HepG2 (cell line): ENCODE measurements at regions not wholly inside any gene's neighbourhood (a gene's known extent, or its start where the extent isn't known, plus 50 kb on each side); places are given as distances from the start of the nearest gene placed in this dataset.

Experiments
- ATAC-seq: fragments of 200-7000 bp; cut with Tn5 transposase; 3 replicates; pipeline ENCODE4 v1.9.1; 2020; ENCODE audit warnings: mild to moderate bottlenecking, moderate library complexity
- BruUV-seq: library from RNA; stranded (reverse); fragments of 400-500 nt; replicated peaks from 2 replicates; lab custom pipeline; 2021; lab: Mats Ljungman, UMichigan
- CTCF ChIA-PET: fragments of 300-600 bp; formaldehyde crosslinking; extraction: SDS; loops from one replicate; lab custom pipeline; 2021; ENCODE audit warnings: low total read pairs, inconsistent platforms, low intra/inter-chr PET ratio; lab: Yijun Ruan, JAX
- POLR2A ChIA-PET: fragments of 350-600 bp; sonication (Branson Sonifier 250); formaldehyde crosslinking; loops from one replicate; lab custom pipeline; 2020; ENCODE audit warnings: antibody characterized with exemption, inconsistent platforms; lab: Yijun Ruan, JAX
- DNase-seq: peaks from one replicate; pipeline ENCODE4 v3.0.0-alpha.2; 2015; ENCODE audit warnings: low spot score
- FAIRE-seq: peaks from 3 replicates; lab custom pipeline; 2011; peaks lifted over from hg19 to GRCh38; lab: Jason Lieb, UNC
- H2AFZ ChIP-seq: one replicate; pipeline ENCODE4 v1.6.1; 2011; ENCODE audit warnings: low read length, inconsistent platforms
- H3K27ac ChIP-seq: fragments of 300-600 bp; 3 replicates; pipeline ENCODE4 v1.8.0; 2011; ENCODE audit warnings: mixed run types, mild to moderate bottlenecking, mixed read lengths, low read length, inconsistent platforms; ENCODE audit not compliant: insufficient read depth; ENCODE audit errors: extremely low read length
- H3K27me3 ChIP-seq, 2 experiments: fragments of 200-600 bp in 1 of 2; 2 replicates in 1 of 2; 3 replicates in 1 of 2; pipeline versions ENCODE4 v1.6.0 to v1.8.0; 2011; ENCODE audit warnings: low read length in 2 of 2, mild to moderate bottlenecking in 2 of 2, moderate library complexity in 2 of 2, inconsistent platforms in 1 of 2; ENCODE audit not compliant: insufficient read depth in 2 of 2, control insufficient read depth in 1 of 2
- H3K36me3 ChIP-seq, 2 experiments: fragments of 200-600 bp in 1 of 2; replicated peaks in 1 of 2; 2 replicates in 1 of 2; 3 replicates in 1 of 2; pipeline versions ENCODE4 v1.5.1 to v1.8.0; 2011; ENCODE audit warnings: low read length in 2 of 2, inconsistent platforms in 1 of 2; ENCODE audit not compliant: insufficient read depth in 2 of 2, control insufficient read depth in 1 of 2
- H3K4me1 ChIP-seq: 2 replicates; pipeline ENCODE4 v1.5.1; 2012; ENCODE audit warnings: low read length, inconsistent platforms; ENCODE audit not compliant: insufficient read depth
- H3K4me2 ChIP-seq: 2 replicates; pipeline ENCODE4 v1.6.0; 2011; ENCODE audit warnings: low read depth, low read length, inconsistent platforms
- H3K4me3 ChIP-seq, 3 experiments: fragments of 200-600 bp in 1 of 3; sonication (generic), shearing (Covaris generic) in 1 of 3; replicated peaks in 1 of 3; 2 replicates each; pipeline ENCODE4 v1.5.1; 2011 to 2016; ENCODE audit warnings: low read length in 3 of 3, inconsistent platforms in 2 of 3, low read depth in 2 of 3, mild to moderate bottlenecking in 2 of 3, control low read depth in 1 of 3, mixed read lengths in 1 of 3; ENCODE audit not compliant: insufficient read depth in 1 of 3
- H3K79me2 ChIP-seq: one replicate; pipeline ENCODE4 v1.6.1; 2011; ENCODE audit warnings: low read length, inconsistent platforms; ENCODE audit not compliant: insufficient read depth
- H3K9ac ChIP-seq: 2 replicates; pipeline ENCODE4 v1.6.0; 2011; ENCODE audit warnings: mild to moderate bottlenecking, low read depth, low read length, inconsistent platforms; ENCODE audit not compliant: insufficient read depth
- H3K9me3 ChIP-seq: 2 replicates; pipeline ENCODE4 v1.5.1; 2012; ENCODE audit warnings: mild to moderate bottlenecking, low read length
- H4K20me1 ChIP-seq: 2 replicates; pipeline ENCODE4 v1.6.0; 2011; ENCODE audit warnings: inconsistent platforms, mild to moderate bottlenecking, low read length, moderate library complexity; ENCODE audit not compliant: insufficient read depth
- AGO1 ChIP-seq: fragments of 200-400 bp; formaldehyde crosslinking; IDR thresholded peaks from 2 replicates; pipeline ENCODE4 v1.6.1; 2017; ENCODE audit warnings: mild to moderate bottlenecking, low read depth, low read length, moderate library complexity; ENCODE audit not compliant: poor library complexity, severe bottlenecking
- ARID5B ChIP-seq: IDR thresholded peaks from 2 replicates; pipeline ENCODE4 v1.4.0; 2020; ENCODE audit warnings: mild to moderate bottlenecking, missing genetic modification reagents
- GABPB1 ChIP-seq: IDR thresholded peaks from 2 replicates; pipeline ENCODE4 v1.6.1; 2016; ENCODE audit warnings: mild to moderate bottlenecking, missing genetic modification reagents, moderate library complexity, missing compliant biosample characterization
- HIVEP1 ChIP-seq: sonication (generic); formaldehyde crosslinking; IDR thresholded peaks from 2 replicates; pipeline ENCODE4 v1.4.0; 2020; ENCODE audit warnings: mild to moderate bottlenecking, missing genetic modification reagents
- KLF16 ChIP-seq, 2 experiments: sonication (generic) in 1 of 2; formaldehyde crosslinking in 1 of 2; IDR thresholded peaks; 2 replicates each; pipeline versions ENCODE4 v1.6.1 to v1.8.0; 2016 to 2023; ENCODE audit warnings: missing genetic modification reagents in 2 of 2, missing compliant biosample characterization in 1 of 2
- PHF5A ChIP-seq: IDR thresholded peaks from one replicate; pipeline ENCODE4 v1.6.1; 2018; ENCODE audit warnings: low read depth, missing genetic modification reagents; ENCODE audit not compliant: unreplicated experiment
- XBP1 ChIP-seq: sonication (generic); formaldehyde crosslinking; IDR thresholded peaks from 2 replicates; pipeline ENCODE4 v1.5.0; 2020; ENCODE audit warnings: missing genetic modification reagents
- ZBTB7A ChIP-seq: sonication (generic); formaldehyde crosslinking; IDR thresholded peaks from 2 replicates; pipeline ENCODE4 v1.8.0; 2022; ENCODE audit warnings: mild to moderate bottlenecking, missing genetic modification reagents
- ZNF143 ChIP-seq: sonication (generic); formaldehyde crosslinking; IDR thresholded peaks from 2 replicates; pipeline ENCODE4 v1.4.0; 2020; ENCODE audit warnings: missing genetic modification reagents
- ZNF350 ChIP-seq: sonication (generic); formaldehyde crosslinking; IDR thresholded peaks from 2 replicates; pipeline ENCODE4 v1.4.0; 2020; ENCODE audit warnings: mild to moderate bottlenecking, low read depth, missing genetic modification reagents, borderline replicate concordance
- ZNF615 ChIP-seq: sonication (generic); formaldehyde crosslinking; IDR thresholded peaks from 2 replicates; pipeline ENCODE4 v1.5.0; 2020; ENCODE audit warnings: mild to moderate bottlenecking, missing genetic modification reagents, borderline replicate concordance
- WGBS: methylation state at CpG from one replicate; pipeline ENCODE4 v1.1.6; 2017; ENCODE audit warnings: low lambda C conversion rate; 5-methylcytosine and 5-hydroxymethylcytosine counted together
- in situ Hi-C: cut with HindIII; loops from 2 replicates; pipeline ENCODE4 v1.10.0; 2017; ENCODE audit warnings: low pct_unique_long_range_greater_than_20kb; ENCODE audit not compliant: extremely low pct_ligation_motif_present
- intact Hi-C: fragments of 100-400 bp; cut with micrococcal nuclease; formaldehyde crosslinking; loops from one replicate; pipeline ENCODE4 v1.10.0; 2022; ENCODE audit not compliant: unreplicated experiment
- TF ChIP-seq, protein P1 (sequence below): sonication (generic); formaldehyde crosslinking; IDR thresholded peaks from 2 replicates; pipeline ENCODE4 v1.5.0; 2020; ENCODE audit warnings: missing genetic modification reagents
- TF ChIP-seq, protein P2 (sequence below): sonication (generic); formaldehyde crosslinking; IDR thresholded peaks from 2 replicates; pipeline ENCODE4 v1.4.0; 2020; ENCODE audit warnings: mild to moderate bottlenecking, missing genetic modification reagents, borderline replicate concordance

DNA sequence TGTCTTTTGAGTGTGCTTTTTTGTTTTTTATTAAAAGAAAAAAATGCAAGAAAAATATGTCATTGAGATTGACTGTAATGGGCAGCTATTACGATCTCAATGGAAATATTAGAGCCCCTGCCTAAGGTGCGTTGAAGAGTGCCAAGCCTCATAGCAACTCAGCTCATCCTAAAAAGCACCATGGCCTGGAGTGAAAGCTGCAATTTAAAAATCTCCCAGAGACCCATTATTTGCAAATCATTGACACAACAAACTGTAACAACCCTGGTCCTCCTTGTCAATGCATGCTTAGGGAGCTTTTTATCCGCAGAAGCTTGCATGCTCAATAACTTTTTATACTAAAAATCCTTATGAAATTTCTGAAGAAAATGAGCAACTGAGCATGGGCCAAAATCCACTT lies 954.5 kb downstream of the ADGRL2 start:
- no peaks in the 10 kb centered on the region for H3K36me3 ChIP-seq
- intact Hi-C loops, result no loop called here
- no peaks in the 10 kb centered on the region for H3K4me1 ChIP-seq
- H3K9ac ChIP-seq, result no peak overlapping the region
- no peak for FAIRE-seq
- H3K79me2 ChIP-seq, result no peaks in the 10 kb centered on the region
- no peak overlapping the region for H3K4me2 ChIP-seq
- ChIA-PET POLR2A (no interaction called here), CTCF (no interaction called here)
- no peaks in the 10 kb centered on the region for H3K27me3 ChIP-seq
- no peak overlapping the region for H3K4me3 ChIP-seq
- H3K9me3 ChIP-seq, result peaks cover 68% of the 10 kb centered on the region
- H4K20me1 ChIP-seq, result no peaks in the 10 kb centered on the region
- TF ChIP-seq, protein P1, sequence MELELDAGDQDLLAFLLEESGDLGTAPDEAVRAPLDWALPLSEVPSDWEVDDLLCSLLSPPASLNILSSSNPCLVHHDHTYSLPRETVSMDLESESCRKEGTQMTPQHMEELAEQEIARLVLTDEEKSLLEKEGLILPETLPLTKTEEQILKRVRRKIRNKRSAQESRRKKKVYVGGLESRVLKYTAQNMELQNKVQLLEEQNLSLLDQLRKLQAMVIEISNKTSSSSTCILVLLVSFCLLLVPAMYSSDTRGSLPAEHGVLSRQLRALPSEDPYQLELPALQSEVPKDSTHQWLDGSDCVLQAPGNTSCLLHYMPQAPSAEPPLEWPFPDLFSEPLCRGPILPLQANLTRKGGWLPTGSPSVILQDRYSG (CRISPR knock-in tag), result no peak
- TF ChIP-seq ZNF143, result no peak
- TF ChIP-seq XBP1 (CRISPR knock-in tag), result no peak
- TF ChIP-seq ZBTB7A (CRISPR knock-in tag), result no peak
- no peak for TF ChIP-seq KLF16 (CRISPR knock-in tag; IDR thresholded peaks at IDR 0.05)
- TF ChIP-seq GABPB1 (CRISPR knock-in tag), result no peak
- TF ChIP-seq PHF5A (CRISPR knock-in tag), result no peak
- no peak for TF ChIP-seq HIVEP1 (CRISPR knock-in tag)
- DNase-seq, result no peak
- no TSS peak for BruUV-seq
- H3K27ac ChIP-seq, result no peak overlapping the region
- ATAC-seq, result no peak
- no peak overlapping the region for H2AFZ ChIP-seq
- in situ Hi-C loops, result no loop called here
- 3% methylated on average over 3 of the region's 3 CpGs for WGBS

- H3K79me2 ChIP-seq, result no peaks in the 10 kb centered on the region
- intact Hi-C loops (no loop called here), in situ Hi-C loops (no loop called here)
- no peaks in the 10 kb centered on the region for H4K20me1 ChIP-seq
- POLR2A ChIA-PET, result no interaction called here
- no peak overlapping the region for H3K9ac ChIP-seq
- no peak overlapping the region for H2AFZ ChIP-seq
- H3K36me3 ChIP-seq, result no peaks in the 10 kb centered on the region
- ATAC-seq (no peak), FAIRE-seq (no peak), DNase-seq (no peak)
- no TSS peak for BruUV-seq
- no peak overlapping the region for H3K4me2 ChIP-seq
- no peak overlapping the region for H3K27ac ChIP-seq
- H3K9me3 ChIP-seq, result peaks cover 56% of the 10 kb centered on the region
- WGBS, result 2% methylated on average over 3 of the region's 3 CpGs
- H3K4me1 ChIP-seq, result no peaks in the 10 kb centered on the region
- H3K4me3 ChIP-seq, result no peak overlapping the region
- CTCF ChIA-PET, result no interaction called here
- H3K27me3 ChIP-seq, result no peaks in the 10 kb centered on the region
- TF ChIP-seq ARID5B (CRISPR knock-in tag) (no peak), ZNF615 (no peak), ZNF350 (CRISPR knock-in tag) (no peak), AGO1 (no peak)
- TF ChIP-seq, protein P2, sequence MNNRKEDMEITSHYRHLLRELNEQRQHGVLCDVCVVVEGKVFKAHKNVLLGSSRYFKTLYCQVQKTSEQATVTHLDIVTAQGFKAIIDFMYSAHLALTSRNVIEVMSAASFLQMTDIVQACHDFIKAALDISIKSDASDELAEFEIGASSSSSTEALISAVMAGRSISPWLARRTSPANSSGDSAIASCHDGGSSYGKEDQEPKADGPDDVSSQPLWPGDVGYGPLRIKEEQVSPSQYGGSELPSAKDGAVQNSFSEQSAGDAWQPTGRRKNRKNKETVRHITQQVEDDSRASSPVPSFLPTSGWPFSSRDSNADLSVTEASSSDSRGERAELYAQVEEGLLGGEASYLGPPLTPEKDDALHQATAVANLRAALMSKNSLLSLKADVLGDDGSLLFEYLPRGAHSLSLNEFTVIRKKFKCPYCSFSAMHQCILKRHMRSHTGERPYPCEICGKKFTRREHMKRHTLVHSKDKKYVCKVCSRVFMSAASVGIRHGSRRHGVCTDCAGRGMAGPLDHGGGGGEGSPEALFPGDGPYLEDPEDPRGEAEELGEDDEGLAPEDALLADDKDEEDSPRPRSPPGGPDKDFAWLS, result no peak
Measured at GRCh38 chr1:82752046-82752445, 951.3 kb downstream of the ADGRL2 start.
